Ishikawa (cell line): ENCODE measurements at regions not wholly inside any gene's neighbourhood (a gene's known extent, or its start where the extent isn't known, plus 50 kb on each side); places are given as distances from the start of the nearest gene placed in this dataset.

Experiments used
- CEBPB ChIP-seq: IDR thresholded peaks from 2 replicates; pipeline ENCODE4 v1.6.1; 2012
- CREB1 ChIP-seq: IDR thresholded peaks from 2 replicates; pipeline ENCODE4 v1.6.1; 2012; ENCODE audit warnings: low read depth
- EGR1 ChIP-seq: IDR thresholded peaks from 2 replicates; pipeline ENCODE4 v1.6.1; 2012
- EP300 ChIP-seq: IDR thresholded peaks from 2 replicates; pipeline ENCODE4 v1.6.1; 2012; ENCODE audit warnings: borderline replicate concordance
- FOXM1 ChIP-seq: IDR thresholded peaks from 2 replicates; pipeline ENCODE4 v1.6.1; 2012; ENCODE audit warnings: low read depth, borderline replicate concordance
- NFIC ChIP-seq: IDR thresholded peaks from 2 replicates; pipeline ENCODE4 v1.6.1; 2012
- RAD21 ChIP-seq: IDR thresholded peaks from 2 replicates; pipeline ENCODE4 v1.6.1; 2012; ENCODE audit warnings: low read depth
- TAF1 ChIP-seq: IDR thresholded peaks from 2 replicates; pipeline ENCODE4 v1.6.1; 2012; ENCODE audit warnings: low read depth, mild to moderate bottlenecking
- TCF12 ChIP-seq: IDR thresholded peaks from 2 replicates; pipeline ENCODE4 v1.6.1; 2012; ENCODE audit warnings: low read depth
- TEAD4 ChIP-seq: IDR thresholded peaks from 2 replicates; pipeline ENCODE4 v1.6.1; 2012
- YY1 ChIP-seq: IDR thresholded peaks from 2 replicates; pipeline ENCODE4 v1.6.1; 2012; ENCODE audit warnings: low read depth
- ZBTB7A ChIP-seq: IDR thresholded peaks from 2 replicates; pipeline ENCODE4 v1.6.1; 2012; ENCODE audit warnings: low read depth
- TF ChIP-seq, protein P1 (sequence below): IDR thresholded peaks from 2 replicates; pipeline ENCODE4 v1.6.1; 2012
- TF ChIP-seq, protein P2 (sequence below): IDR thresholded peaks from 2 replicates; pipeline ENCODE4 v1.6.1; 2012
- TF ChIP-seq, protein P3 (sequence below): IDR thresholded peaks from 2 replicates; pipeline ENCODE4 v1.6.1; 2012; ENCODE audit warnings: low read depth, mild to moderate bottlenecking

DNA sequence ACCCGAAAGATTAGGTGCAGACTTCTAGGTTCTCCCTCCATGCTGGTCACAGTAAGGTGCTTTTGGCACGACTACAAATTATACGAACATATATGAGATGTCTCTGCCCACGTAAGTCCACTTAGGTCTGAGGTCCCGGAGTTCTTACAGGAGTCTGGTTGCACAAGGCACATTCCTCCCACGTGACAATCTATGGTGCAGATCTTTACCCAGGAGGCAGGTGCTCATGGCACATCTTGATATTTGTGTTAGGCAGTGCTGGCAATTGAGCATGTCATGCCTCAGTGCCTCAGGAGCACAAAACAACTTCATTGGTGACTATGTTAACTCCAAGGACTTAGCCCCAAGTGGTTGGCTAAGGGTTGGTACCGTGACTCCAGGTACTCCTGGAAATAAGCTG lies 92.0 kb upstream of the AMN1 start:
- TF ChIP-seq, protein P1, sequence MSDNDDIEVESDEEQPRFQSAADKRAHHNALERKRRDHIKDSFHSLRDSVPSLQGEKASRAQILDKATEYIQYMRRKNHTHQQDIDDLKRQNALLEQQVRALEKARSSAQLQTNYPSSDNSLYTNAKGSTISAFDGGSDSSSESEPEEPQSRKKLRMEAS: no peak; the same call in 1 of the 2 replicates
- TF ChIP-seq EP300 (no peak), CEBPB (0 out of 2 replicates have a peak, but pooled peaks have one; percentile 9), CREB1 (no peak), YY1 (no peak)
- TF ChIP-seq, protein P2, sequence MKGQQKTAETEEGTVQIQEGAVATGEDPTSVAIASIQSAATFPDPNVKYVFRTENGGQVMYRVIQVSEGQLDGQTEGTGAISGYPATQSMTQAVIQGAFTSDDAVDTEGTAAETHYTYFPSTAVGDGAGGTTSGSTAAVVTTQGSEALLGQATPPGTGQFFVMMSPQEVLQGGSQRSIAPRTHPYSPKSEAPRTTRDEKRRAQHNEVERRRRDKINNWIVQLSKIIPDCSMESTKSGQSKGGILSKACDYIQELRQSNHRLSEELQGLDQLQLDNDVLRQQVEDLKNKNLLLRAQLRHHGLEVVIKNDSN: peak; percentile 66

DNA sequence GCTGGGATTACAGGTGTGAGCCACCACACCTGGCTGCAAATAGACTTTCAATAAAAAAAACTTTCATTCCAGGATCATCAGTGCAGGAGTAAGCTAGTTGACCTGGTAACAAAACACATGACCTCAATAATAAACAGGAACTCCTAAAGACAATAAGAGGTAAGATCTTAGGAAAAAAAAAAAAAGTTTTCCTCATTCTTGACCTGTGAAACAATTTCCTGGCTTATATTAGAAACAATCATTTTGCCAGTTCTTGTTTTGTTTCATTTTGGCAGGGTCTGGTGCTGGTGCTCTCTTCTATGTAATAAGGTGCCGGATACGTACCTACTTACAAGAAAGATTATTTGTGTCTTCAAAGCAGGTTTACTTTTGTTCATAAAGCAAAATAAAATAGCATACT lies 90.6 kb upstream of the AMN1 start:
- TF ChIP-seq YY1 (no peak), TEAD4 (no peak), ZBTB7A (no peak), CREB1 (no peak), EP300 (no peak)

DNA sequence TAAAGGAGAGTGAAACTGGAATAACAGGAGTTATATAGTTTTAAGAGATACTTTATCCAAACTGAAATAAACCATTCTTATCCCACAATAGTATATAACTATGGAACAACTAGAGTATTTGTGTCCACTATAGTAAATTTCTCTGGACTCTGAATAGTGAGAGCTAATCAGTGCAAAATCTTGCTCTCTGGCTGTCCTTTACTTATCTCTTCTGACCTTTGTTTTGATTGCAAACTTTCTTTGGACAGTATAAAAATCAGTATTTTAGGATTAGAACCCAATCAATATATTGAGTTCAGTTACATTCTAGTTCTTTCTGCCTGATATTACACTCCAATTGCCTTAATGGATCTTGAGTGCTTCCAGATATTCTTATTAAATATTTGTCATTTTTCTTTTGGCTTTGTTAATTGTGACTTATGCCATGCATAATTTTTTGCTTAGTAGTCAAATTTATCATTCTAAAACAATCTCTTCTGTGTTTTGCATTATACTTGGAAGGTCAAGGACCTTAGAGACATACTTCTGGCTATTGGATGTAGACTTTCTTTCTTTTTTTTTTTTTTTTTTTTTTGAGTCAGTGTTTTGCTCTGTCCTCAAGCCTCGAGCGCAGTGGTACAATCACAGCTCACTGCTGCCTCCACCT lies 89.9 kb upstream of the AMN1 start:
- TF ChIP-seq, protein P2: no peak
- TF ChIP-seq ZBTB7A: no peak
- TF ChIP-seq YY1: no peak
- no peak for TF ChIP-seq CREB1
- TF ChIP-seq CEBPB: no peak
- TF ChIP-seq TCF12: no peak
- TF ChIP-seq NFIC: no peak
- TF ChIP-seq TEAD4: no peak
- TF ChIP-seq FOXM1: no peak
- TF ChIP-seq, protein P1: no peak
- no peak for TF ChIP-seq EP300
- TF ChIP-seq RAD21: no peak
- TF ChIP-seq EGR1: no peak
- TF ChIP-seq TAF1: no peak
- TF ChIP-seq, protein P3, sequence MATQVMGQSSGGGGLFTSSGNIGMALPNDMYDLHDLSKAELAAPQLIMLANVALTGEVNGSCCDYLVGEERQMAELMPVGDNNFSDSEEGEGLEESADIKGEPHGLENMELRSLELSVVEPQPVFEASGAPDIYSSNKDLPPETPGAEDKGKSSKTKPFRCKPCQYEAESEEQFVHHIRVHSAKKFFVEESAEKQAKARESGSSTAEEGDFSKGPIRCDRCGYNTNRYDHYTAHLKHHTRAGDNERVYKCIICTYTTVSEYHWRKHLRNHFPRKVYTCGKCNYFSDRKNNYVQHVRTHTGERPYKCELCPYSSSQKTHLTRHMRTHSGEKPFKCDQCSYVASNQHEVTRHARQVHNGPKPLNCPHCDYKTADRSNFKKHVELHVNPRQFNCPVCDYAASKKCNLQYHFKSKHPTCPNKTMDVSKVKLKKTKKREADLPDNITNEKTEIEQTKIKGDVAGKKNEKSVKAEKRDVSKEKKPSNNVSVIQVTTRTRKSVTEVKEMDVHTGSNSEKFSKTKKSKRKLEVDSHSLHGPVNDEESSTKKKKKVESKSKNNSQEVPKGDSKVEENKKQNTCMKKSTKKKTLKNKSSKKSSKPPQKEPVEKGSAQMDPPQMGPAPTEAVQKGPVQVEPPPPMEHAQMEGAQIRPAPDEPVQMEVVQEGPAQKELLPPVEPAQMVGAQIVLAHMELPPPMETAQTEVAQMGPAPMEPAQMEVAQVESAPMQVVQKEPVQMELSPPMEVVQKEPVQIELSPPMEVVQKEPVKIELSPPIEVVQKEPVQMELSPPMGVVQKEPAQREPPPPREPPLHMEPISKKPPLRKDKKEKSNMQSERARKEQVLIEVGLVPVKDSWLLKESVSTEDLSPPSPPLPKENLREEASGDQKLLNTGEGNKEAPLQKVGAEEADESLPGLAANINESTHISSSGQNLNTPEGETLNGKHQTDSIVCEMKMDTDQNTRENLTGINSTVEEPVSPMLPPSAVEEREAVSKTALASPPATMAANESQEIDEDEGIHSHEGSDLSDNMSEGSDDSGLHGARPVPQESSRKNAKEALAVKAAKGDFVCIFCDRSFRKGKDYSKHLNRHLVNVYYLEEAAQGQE: no peak

DNA sequence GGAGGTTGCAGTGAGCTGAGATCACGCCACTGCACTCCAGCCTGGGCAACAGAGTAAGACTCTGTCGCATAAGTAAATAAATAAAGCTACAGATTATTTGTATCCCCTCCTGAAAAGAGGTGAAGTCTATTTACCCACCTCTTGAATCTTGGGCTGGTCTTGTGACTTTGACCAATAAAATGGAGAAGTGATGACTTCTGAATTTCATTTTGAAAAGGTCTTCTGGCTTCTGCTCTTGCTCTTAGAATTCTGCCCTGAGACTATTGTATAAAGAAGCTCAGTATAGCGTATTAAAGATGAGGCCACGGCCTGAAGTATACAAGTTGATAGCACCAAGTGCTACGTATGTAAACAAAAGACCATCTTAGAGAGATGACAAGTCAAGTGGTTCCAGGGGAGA lies 88.3 kb upstream of the AMN1 start:
- TF ChIP-seq, protein P3: no peak
- TF ChIP-seq YY1 (no peak), EGR1 (no peak), TCF12 (no peak), FOXM1 (no peak), CEBPB (no peak), TAF1 (no peak), ZBTB7A (no peak), NFIC (no peak), EP300 (no peak), TEAD4 (no peak), CREB1 (no peak)
- TF ChIP-seq, protein P1: no peak
- TF ChIP-seq, protein P2: no peak

DNA sequence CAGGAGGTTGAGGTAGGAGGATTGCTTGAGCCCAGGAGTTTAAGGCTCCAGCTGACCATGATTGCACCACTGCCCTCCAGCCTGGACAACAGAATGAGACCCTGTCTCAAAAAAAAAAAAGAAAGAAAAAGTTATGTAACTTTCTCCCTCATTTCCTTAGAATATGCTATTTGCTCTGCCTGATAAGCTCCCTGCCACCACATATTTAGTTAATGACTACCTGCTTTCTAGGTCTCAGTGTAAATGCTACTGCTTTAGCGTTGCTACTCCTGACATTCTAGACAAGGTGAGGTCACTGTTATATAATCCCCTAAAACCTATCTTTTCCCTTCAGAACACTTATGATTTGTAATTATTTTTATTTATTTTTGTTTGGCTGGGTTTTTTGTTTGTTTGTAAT lies 86.3 kb upstream of the AMN1 start:
- TF ChIP-seq, protein P3: no peak
- no peak for TF ChIP-seq CEBPB
- TF ChIP-seq, protein P1: no peak
- no peak for TF ChIP-seq NFIC
- no peak for TF ChIP-seq EP300
- no peak for TF ChIP-seq EGR1
- no peak for TF ChIP-seq FOXM1
- TF ChIP-seq TEAD4: no peak
- TF ChIP-seq TCF12: no peak
- no peak for TF ChIP-seq CREB1
- TF ChIP-seq TAF1: no peak
- TF ChIP-seq ZBTB7A: no peak
- no peak for TF ChIP-seq YY1
- no peak for TF ChIP-seq RAD21
- TF ChIP-seq, protein P2: no peak
